GM21737 (cell line): ENCODE measurements at regions not wholly inside any gene's neighbourhood (a gene's known extent, or its start where the extent isn't known, plus 50 kb on each side); places are given as distances from the start of the nearest gene placed in this dataset.
"Not testable (repeated sequence)": the region's sequence is repeated elsewhere in the genome, so short reads cannot be mapped to it uniquely, and the experiment has no call there.

Experiments used
- ATAC-seq: cut with Tn5 transposase; IDR thresholded peaks from one replicate; pipeline ENCODE4 v1.9.1; 2021; ENCODE audit warnings: mild to moderate bottlenecking, moderate library complexity; ENCODE audit not compliant: unreplicated experiment

DNA sequence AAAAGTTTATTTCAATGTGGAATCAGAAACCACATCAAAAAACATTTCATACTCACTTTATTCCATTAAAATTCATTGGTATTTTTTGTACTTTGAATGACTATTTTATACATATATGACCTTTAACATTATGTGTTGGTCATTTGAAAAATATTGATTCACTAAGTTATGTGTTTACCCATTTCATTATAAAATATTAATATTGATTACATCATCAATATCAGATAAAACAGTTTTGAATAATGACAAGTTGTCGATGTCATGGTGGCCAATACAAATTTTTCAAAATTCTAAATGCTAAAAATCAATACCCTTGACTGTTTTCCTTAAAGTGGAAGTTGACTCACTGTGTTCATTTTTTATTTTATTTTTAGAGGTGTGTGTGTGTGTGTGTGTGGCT, 239.7 kb upstream of the ROBO1 start:
- no peak for ATAC-seq

DNA sequence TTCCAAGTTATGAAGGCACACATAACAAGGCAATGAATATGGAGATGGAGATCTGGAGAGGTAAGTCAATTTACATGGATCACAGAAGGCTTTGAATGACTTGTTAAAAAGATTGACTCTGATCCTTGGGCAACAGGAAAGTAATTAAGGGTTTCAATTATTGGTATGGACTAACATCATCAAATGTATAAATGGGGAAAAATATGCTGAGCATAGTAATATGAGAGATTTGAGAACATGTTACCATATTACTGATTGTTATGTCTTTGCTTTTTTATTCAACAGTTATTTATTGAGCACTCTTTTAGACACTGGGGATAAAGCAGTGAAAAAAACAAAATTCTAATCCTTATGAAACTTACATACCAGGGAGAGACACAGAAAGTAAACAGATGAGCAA, 238.5 kb upstream of the ROBO1 start:
- ATAC-seq: no peak

DNA sequence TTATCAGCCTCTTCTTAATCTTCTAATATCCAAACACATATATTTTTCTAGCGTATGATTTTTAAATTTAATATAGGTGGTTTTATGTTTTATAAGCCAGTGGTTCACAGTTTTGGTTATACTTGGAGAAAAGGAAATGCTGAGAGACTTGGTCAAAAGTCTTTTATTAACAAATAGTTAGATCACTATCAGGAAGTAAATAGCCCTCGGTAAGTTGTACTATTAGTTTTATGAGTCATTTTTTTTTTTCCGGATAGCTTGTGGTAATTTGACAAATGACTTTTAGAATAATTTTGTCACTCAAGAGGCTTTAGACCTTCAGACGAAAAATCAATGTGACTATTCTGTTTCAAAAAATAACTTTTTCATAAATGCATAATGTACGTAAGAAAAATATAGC, 232.2 kb upstream of the ROBO1 start:
- ATAC-seq: no peak

- ATAC-seq: no peak
Measured at GRCh38 chr3:79994397-79994796, 226.6 kb upstream of the ROBO1 start.

DNA sequence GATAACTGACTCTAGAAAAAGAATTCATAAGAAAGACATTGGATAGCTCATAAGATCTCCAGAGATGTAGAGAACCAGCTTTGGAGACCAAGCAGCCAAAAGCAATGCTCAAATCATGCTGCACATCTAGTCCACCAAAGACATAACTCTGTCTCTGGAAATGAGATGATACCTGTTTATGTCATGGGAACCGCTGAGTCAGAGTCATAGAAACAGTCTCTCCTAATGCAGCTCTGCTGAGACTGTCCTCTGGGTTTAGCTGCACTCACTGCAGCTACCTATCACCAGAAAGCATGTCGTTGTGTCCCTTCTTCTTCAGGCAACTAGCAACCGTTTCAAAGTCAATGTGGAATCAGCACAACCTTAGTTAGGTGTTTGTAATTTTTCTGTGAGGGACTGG, 218.5 kb upstream of the ROBO1 start:
- no peak for ATAC-seq

DNA sequence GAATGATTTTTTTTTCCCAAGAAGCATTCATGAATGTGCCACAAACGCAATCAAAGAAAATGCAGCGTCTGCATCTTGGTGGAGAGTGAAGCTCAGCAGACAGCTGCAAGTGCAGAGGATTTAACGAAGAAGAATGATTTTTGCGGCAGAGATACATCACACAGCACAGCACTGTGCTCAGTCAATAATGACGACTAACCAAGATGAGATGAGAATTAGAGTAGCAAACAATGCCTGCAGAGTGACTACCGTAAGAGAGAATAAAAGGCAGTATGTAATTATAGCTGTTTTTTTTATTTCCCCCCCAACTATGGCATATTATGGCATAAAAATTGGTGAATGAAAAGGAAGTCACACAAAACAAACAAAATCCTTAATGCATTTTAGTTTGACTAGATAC, 218.0 kb upstream of the ROBO1 start:
- ATAC-seq: no peak

- no peak for ATAC-seq
Measured at GRCh38 chr3:79983118-79983517, 215.3 kb upstream of the ROBO1 start.

- no peak for ATAC-seq
Measured at GRCh38 chr3:79979990-79980389, 212.2 kb upstream of the ROBO1 start.

GRCh38 chr3:79976466-79976865, 208.7 kb upstream of the ROBO1 start:
- no peak for ATAC-seq

GRCh38 chr3:79973917-79974595, 206.3 kb upstream of the ROBO1 start:
- no peak for ATAC-seq

GRCh38 chr3:79973482-79973881, 205.7 kb upstream of the ROBO1 start:
- ATAC-seq: no peak

DNA sequence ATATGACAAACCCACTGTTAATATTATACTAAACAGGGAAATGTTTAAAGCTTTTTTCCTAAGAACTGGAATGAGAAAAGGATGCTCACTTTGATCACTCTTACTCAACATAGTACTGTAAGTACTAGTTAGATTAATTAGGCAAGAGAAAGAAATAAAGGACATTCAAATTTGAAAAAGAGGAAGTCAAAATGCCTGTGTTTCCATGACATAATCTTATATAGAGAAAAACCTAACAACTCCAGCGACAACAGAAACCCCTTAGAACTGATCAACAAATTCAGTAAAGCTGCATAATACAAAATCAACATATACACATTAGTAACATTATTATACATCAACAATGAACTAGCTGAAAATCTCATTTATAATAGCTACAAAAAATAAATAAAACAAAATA, 200.6 kb upstream of the ROBO1 start:
- ATAC-seq: no peak

GRCh38 chr3:79960594-79960993, 192.8 kb upstream of the ROBO1 start:
- ATAC-seq: no peak

GRCh38 chr3:79957066-79957465, 189.3 kb upstream of the ROBO1 start:
- ATAC-seq: no peak

- no peak for ATAC-seq
Measured at GRCh38 chr3:79954756-79955155, 187.0 kb upstream of the ROBO1 start.

DNA sequence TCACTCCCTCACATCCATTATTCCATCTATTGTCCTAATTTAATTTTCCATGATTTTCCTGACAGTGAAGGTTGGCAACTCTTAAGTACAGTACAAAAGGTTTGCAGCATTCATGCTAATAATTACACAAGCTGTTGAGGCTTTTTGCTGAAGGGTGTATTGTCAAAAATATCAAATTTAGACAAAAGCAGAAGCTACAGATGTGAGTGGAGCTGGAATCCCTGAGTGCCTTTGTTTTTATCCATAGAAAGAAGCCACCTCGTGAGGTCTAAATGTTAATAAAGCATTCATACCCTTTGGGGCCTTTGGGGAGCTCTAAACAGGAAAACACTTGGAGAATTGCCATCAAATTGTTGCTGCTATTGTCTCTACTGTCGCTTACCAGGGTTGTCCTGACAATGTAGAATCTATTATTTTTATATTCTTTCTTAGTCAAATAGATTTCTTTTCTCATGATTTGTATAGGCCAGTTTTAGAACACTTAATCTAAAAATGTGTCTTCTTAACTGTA, 185.8 kb upstream of the ROBO1 start:
- ATAC-seq: no peak

- ATAC-seq: not testable (repeated sequence)
Measured at GRCh38 chr3:79951426-79951825, 183.6 kb upstream of the ROBO1 start.

DNA sequence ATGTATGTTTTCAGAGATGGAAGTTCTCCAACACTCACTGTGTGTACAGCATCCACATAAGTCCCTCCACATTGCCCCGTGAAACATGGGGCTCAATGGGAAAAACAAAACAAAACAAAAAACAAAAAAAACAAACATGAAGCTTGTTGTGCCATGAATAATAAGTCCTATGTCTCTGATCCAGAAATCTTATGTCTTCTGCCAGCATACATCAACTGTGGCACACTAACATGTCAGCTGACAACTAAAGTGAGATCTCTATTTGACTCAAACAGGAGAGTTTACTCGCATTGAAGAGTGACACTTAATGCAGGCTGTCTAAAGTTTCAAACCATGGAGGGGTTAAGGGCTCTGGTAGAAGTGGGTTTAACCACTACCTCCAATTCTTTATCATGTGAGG, 180.2 kb upstream of the ROBO1 start:
- ATAC-seq: no peak

DNA sequence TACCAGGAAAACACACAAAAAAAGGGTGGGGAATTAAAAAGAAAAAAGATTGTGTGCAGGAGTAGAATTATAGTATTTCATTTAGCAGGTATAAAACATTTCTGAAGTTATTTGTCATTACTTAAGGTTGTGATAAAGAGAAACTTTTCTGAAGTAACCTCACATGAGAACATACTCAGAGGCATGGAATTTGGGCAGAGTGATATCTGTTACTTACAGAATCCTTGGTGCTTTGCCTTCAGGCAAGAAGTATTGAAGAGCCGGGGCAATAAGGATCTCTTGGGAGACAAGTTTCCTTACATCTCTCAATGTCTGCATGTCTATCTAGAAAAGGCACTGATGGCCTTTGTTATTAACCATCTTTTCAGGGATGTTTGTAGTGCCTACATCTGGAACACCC, 179.7 kb upstream of the ROBO1 start:
- ATAC-seq: no peak

DNA sequence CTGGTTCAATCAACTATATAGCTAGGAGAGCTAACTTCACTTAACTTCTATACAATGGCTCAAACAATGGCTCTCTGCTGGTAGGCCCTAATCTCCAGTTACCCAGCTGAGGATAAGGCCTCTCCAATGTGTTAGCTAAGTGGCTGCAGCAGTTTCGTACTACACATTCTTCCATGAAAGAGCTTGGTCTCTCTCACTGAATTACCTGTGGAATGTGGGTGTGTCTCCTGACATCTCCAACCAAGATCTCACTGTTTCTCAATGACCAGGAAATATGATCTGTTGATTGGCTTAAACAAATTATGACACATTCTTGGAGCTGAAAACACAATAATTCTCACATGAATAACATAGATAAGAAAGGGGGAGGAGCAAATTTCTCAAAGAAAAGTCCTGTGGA, 169.8 kb upstream of the ROBO1 start:
- ATAC-seq: no peak

DNA sequence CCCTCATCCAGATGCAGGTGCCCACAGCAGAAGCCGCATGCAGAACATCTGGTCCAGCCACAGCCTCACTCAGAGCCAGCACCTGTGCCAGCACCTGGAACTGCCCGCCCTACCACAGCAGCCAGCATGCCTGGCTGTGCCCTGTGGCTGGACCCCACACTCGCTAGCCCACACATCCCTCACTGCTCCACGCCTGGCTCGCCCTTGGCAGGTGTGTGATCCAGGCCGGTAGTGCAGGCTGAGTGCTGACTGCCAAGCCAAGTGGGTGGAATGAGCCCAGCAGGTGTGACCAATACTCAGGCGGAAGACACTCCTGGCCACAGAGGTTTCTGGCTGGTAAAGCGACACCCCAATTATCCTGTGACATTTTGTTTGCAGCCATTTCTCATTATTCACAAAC, 162.4 kb upstream of the ROBO1 start:
- no peak for ATAC-seq

DNA sequence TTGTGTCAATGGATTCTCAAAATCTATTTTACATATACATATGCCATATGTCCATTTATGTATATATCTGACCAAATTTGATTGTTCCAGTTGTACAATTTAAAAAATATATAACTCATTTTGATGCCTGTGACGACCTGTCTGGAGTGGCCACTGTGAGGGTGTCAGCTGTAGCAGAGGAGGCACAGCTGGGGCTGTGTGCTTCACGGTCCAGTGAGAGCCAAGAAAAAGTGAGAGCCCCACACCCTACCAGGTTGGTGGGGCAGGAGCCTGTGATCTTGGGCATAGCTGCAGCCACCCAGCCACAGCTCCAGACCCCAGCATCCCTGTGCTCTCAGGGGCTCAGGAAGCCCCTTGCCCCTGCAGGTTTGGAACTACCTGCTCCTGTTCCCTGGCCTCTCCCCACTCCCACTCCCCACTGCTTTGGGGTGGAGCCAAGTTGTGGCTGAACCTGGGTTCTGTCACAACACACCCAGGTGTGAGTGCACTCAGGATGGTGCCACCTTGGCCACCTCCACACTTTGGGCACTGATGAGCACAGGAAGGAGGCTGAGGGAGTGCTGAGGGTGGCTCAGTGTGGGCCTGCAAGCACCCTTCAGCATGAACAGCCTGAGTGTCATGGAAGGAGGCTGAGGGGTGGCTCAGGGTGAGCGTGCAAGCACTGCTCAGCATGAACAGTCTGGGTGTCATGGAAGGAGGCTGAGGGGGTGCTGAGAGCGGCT, 161.1 kb upstream of the ROBO1 start:
- no peak for ATAC-seq

DNA sequence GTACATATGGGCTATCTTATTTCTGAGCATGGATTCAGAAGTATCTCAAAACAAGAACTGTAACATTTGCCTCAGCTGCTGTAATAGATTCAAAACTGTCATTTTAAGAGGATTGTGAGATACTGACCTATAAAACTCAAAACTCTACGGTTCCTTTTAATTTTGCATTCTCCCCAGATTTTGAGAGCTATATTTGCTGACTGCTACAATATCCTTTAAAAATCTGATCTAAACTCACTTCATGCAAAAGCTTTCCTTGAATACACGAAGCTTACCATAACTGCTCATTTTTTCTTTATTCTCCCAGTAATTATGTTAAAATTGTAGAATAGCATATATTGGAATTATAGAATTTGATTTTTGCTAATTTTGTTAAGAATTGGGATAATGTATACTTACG, 158.7 kb upstream of the ROBO1 start:
- ATAC-seq: no peak
